ENCODE measurements at regions not wholly inside any gene's neighbourhood (a gene's known extent, or its start where the extent isn't known, plus 50 kb on each side); places are given as distances from the start of the nearest gene placed in this dataset.
"Not testable (repeated sequence)": the region's sequence is repeated elsewhere in the genome, so short reads cannot be mapped to it uniquely, and the experiment has no call there.

DNA sequence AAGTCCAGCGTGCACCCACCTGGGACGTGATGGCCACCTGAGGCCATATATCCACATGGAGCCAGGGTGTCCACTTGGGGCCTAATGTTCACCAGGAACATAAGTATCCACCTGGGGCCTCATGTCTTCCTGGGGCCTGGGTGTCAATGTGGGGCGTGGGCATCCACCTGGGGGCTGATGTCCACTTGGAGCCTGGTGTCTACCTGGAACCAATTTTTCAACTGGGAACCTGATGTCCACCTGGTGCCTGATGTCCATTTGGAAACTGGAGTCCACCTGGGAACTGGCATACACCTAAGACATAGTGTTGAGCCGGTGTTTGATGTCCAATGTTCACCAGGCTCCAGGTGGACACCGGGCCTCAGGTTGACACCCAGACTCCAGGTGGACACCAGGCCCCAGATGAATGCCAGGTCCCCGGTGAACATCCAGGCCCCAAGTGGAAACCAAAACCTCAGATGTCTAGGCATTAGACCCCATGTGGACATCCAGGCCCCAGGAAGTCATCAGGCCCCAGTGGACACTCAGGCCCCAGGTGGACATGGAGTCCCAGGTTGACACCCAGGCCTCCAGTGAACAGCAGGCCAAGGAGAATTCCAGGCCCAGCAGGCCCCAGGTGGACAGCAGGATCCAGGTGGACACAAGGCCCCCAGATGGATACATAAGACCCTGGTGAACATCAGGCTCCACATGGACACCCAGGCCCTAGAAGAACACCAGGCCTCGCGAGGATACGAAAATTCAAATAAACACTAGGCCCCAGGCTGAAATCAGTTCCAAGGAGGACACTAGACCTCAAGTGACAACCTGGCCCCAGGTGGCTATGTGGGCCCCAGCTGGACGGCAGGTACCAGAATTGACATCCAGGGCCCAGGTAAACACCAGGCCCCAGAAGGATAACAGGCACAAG is 56.0 kb upstream of the SEPTIN5 start:
- Histone ChIP-seq H3K9me3 (no peaks in the 10 kb centered on the region), H3K27me3 (no peaks in the 10 kb centered on the region), H3K27ac (no peak overlapping the region), H3K36me3 (no peaks in the 10 kb centered on the region), H3K4me3 (no peak overlapping the region), H3K4me1 (no peaks in the 10 kb centered on the region)
- ATAC-seq = no peak
- intact Hi-C loops (cut with DNase I) = no loop called here
- FAIRE-seq = no peak
- TF ChIP-seq, protein P1, sequence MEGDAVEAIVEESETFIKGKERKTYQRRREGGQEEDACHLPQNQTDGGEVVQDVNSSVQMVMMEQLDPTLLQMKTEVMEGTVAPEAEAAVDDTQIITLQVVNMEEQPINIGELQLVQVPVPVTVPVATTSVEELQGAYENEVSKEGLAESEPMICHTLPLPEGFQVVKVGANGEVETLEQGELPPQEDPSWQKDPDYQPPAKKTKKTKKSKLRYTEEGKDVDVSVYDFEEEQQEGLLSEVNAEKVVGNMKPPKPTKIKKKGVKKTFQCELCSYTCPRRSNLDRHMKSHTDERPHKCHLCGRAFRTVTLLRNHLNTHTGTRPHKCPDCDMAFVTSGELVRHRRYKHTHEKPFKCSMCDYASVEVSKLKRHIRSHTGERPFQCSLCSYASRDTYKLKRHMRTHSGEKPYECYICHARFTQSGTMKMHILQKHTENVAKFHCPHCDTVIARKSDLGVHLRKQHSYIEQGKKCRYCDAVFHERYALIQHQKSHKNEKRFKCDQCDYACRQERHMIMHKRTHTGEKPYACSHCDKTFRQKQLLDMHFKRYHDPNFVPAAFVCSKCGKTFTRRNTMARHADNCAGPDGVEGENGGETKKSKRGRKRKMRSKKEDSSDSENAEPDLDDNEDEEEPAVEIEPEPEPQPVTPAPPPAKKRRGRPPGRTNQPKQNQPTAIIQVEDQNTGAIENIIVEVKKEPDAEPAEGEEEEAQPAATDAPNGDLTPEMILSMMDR (IDR thresholded peaks at IDR 0.05) = no peak
- no peak for DNase-seq
- 92 to 95% methylated on average over 10 of the region's 10 CpGs for WGBS, 2 donors

DNA sequence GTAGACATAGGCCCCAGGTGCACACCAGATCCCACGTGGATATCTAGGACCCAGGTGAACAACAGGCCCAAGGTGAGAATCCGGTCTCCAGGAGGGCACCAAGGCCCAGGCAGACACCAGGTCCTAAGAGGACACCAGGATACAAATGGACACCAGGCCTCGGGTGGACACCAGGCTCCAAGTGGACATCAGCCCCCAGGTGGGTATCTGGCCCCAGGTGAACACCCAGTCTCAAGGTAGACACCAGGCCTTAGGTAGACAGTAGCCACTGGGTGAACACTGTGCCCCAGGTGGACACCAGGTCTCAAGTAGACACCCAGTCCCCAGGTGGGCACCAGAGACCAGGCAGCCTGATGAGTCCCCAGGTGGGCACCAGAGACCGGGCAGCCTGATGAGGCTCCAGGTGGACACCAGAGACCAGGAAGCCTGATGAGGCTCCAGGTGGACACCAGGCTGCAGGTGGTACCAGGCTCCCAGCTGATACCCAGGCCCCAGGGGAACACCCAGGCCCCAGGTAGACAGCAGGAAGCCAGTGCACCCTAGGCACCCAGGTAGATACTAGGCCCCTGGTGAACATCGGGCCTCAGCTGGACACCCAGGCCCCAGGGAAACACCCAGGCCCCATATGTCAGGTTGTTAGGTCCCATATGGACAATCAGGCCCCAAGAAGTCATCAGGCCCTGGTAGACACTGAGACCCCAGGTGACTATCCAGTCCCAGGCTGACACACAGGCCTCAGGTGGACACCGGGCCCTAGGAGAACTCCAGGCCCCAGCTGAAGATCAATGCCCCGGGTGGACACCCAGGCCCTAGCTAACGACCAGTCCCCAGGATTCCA is 55.1 kb upstream of the SEPTIN5 start:
- FAIRE-seq = no peak
- DNase-seq = no peak
- TF ChIP-seq, protein P1 (IDR thresholded peaks at IDR 0.05) = no peak
- no peak for ATAC-seq
- no peak overlapping the region for H3K27ac ChIP-seq
- no peaks in the 10 kb centered on the region for H3K27me3 ChIP-seq
- H3K36me3 ChIP-seq = no peaks in the 10 kb centered on the region
- WGBS, 2 donors = 87 to 92% methylated on average over 8 of the region's 8 CpGs
- H3K9me3 ChIP-seq = no peaks in the 10 kb centered on the region
- H3K4me1 ChIP-seq = no peaks in the 10 kb centered on the region
- no peak overlapping the region for H3K4me3 ChIP-seq
- intact Hi-C loops (cut with DNase I) = no loop called here

DNA sequence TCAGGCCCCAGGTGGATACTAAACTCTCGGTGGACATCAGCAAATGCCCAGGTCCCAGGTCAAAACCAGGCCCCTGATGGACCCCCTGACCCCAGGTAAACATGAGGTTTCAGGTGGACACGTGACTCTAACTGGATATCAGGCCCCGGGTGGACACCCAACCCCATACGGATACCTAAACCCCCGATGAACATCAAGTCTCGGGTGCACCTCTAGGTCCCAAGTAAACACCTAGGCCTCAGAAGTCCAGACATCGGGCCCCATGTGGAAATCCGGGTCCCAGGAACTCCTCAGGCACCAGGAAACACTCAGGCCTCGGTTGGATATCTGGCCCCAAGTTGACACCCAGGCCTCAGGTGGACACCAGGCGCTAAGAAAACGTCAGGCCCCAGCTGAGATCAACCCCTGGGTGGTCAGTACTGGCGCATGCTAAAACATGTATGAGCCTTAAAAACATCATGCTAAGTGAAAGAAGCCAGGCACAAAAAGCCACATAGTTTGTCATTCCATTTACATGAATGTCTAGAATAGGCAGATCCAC is 54.4 kb upstream of the SEPTIN5 start:
- intact Hi-C loops (cut with DNase I) = no loop called here
- no peak for DNase-seq
- FAIRE-seq = no peak
- no peak overlapping the region for H3K27ac ChIP-seq
- WGBS, 2 donors = 87 to 90% methylated on average over 12 of the region's 12 CpGs
- no peaks in the 10 kb centered on the region for H3K4me1 ChIP-seq
- ATAC-seq = no peak
- TF ChIP-seq, protein P1 (IDR thresholded peaks at IDR 0.05) = no peak
- H3K36me3 ChIP-seq = no peaks in the 10 kb centered on the region
- no peaks in the 10 kb centered on the region for H3K27me3 ChIP-seq
- no peak overlapping the region for H3K4me3 ChIP-seq
- no peaks in the 10 kb centered on the region for H3K9me3 ChIP-seq

DNA sequence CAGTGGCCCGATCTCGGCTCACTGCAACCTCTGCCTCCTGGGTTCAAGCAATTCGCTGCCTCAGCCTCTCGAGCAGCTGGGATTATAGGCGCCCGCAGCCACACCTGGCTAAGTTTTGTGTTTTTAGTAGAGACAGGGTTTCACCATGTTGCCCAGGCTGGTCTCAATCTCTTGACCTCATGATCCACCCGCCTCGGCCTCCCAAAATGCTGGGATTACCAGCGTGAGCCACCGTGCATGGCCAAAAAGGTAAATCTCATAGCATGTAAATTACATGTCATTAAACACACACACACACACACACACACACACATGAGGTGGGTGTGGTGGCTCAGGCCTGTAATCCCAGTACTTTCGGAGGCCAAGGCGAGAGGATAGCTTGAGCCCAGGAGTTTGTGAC is 53.7 kb upstream of the SEPTIN5 start:
- WGBS, 2 donors = 85 to 89% methylated on average over 12 of the region's 12 CpGs
- FAIRE-seq; H3K4me3 ChIP-seq; H3K27me3 ChIP-seq; DNase-seq; H3K4me1 ChIP-seq; intact Hi-C loops (cut with DNase I); H3K9me3 ChIP-seq; ATAC-seq; H3K36me3 ChIP-seq; H3K27ac ChIP-seq: not testable (repeated sequence)

DNA sequence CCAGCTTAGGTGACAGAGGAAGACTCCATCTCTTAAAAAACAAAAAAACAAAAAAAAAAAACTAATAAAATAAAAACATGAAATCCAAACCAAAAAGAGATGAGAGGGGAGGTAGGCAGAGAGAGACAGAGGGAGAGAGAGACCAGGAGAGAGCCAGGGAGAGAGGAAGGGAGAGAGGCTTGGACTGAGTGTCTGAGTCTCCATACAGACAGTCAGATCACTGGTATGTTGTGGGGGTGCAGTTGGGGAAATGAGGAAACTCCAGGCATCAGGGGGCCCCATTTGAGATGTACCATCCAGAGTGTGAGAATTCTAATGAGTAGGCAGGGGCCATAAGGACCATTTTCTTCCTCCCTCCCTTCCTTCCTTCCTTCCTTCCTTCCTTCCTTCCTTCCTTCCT is 53.1 kb upstream of the SEPTIN5 start:
- no peaks in the 10 kb centered on the region for H3K27me3 ChIP-seq
- no peaks in the 10 kb centered on the region for H3K36me3 ChIP-seq
- no peak for FAIRE-seq
- no peak overlapping the region for H3K27ac ChIP-seq
- intact Hi-C loops (cut with DNase I) = no loop called here
- no peak for DNase-seq
- no peak overlapping the region for H3K4me3 ChIP-seq
- no peak for ATAC-seq
- H3K4me1 ChIP-seq = no peaks in the 10 kb centered on the region
- no peaks in the 10 kb centered on the region for H3K9me3 ChIP-seq
- TF ChIP-seq, protein P1 (IDR thresholded peaks at IDR 0.05) = no peak

DNA sequence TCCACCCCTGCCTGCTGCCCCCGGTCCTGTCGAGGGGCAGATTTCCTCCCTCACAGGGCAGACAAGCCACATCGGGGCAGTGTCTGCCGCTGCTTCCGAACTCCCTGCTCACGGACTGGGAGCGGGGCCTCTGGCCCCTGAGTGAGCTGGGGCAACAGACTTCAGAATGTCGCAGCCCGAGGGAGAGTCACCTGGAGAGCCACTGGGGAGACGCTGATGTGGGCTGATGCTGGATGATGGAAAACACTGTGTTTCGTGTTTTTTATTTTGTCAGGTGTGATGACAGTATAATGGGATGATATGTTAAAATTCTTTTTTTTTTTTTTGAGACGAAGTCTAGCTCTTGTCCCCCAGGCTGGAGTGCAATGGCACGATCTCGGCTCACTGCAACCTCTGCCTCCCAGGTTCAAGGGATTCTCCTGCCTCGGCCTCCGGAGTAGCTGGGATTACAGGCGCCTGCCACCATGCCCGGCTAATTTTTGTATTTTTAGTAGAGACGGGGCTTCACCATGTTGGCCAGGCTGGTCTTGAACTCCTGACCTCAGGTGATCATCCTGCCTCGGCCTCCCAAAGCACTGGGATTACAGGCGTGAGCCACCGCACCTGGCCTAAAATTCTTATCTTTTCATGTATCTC is 52.1 kb upstream of the SEPTIN5 start:
- WGBS, 2 donors = 70 to 78% methylated on average over 22 of the region's 22 CpGs
- intact Hi-C loops (cut with DNase I); H3K27ac ChIP-seq; H3K4me3 ChIP-seq; FAIRE-seq; H3K4me1 ChIP-seq; ATAC-seq; DNase-seq; H3K27me3 ChIP-seq; H3K9me3 ChIP-seq; H3K36me3 ChIP-seq: not testable (repeated sequence)

All from pancreas (tissue), 10 donors.